ENCODE measurements at regions not wholly inside any gene's neighbourhood (a gene's known extent, or its start where the extent isn't known, plus 50 kb on each side); places are given as distances from the start of the nearest gene placed in this dataset.

DNA sequence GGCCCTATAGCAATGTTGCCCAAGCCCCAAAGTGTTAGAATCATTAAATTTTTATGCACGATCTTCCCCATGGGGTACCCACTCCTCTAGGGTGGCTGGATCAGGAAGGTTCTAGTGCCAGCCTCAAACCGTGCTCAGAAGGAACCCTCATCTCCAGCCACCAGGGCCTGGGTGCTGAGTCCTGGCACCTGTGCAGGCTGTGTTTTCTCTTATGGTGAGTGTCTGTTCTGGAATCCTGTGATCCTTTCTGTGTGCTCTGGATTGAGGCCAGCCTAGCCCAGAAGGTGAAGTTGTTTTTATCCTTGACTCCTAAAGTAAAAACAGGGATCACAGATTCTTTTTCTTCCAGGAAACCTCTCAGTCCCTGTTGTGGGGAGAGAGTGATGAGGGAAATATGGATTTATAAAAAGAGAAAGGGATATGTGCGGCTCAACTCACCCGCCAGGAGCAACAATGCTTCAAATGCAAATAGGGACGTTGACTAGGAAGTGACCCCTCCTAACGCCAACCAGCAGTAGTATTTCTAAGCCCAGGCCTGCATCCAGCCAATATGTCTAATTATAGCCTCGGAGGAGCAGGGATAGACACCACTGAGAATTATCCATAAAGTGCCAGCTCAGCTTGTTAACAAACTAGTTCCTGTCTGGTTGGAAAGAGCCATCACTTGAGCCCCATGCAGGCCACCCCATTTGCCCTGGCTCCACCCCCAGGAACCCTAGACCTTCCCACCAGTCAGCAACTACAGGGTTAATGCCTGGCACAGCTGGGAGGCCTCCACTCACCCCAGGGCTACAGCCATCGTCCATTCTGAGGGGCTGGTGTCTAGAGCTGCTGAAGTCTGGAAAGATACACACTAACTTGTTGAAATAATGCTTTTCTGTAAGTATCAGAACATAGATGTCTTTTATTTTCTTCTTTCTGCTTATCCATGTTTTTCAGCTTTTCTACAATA is 513.5 kb upstream of the PROK2 start:
- Histone ChIP-seq H3K36me3 (ENCODE audit: control insufficient read depth, insufficient read depth, low read length) (no peaks in the 10 kb centered on the region), H3K4me3 (ENCODE audit: low read depth, low read length) (no peak overlapping the region), H3K27me3 (ENCODE audit: control insufficient read depth, insufficient read depth, low read length) (peaks cover 4% of the 10 kb centered on the region)
- DNase-seq (ENCODE audit: low read depth), result no peak
- TF ChIP-seq, protein P1, sequence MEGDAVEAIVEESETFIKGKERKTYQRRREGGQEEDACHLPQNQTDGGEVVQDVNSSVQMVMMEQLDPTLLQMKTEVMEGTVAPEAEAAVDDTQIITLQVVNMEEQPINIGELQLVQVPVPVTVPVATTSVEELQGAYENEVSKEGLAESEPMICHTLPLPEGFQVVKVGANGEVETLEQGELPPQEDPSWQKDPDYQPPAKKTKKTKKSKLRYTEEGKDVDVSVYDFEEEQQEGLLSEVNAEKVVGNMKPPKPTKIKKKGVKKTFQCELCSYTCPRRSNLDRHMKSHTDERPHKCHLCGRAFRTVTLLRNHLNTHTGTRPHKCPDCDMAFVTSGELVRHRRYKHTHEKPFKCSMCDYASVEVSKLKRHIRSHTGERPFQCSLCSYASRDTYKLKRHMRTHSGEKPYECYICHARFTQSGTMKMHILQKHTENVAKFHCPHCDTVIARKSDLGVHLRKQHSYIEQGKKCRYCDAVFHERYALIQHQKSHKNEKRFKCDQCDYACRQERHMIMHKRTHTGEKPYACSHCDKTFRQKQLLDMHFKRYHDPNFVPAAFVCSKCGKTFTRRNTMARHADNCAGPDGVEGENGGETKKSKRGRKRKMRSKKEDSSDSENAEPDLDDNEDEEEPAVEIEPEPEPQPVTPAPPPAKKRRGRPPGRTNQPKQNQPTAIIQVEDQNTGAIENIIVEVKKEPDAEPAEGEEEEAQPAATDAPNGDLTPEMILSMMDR (IDR thresholded peaks at IDR 0.05; ENCODE audit: insufficient read depth, low read length, poor library complexity, severe bottlenecking), result no peak

DNA sequence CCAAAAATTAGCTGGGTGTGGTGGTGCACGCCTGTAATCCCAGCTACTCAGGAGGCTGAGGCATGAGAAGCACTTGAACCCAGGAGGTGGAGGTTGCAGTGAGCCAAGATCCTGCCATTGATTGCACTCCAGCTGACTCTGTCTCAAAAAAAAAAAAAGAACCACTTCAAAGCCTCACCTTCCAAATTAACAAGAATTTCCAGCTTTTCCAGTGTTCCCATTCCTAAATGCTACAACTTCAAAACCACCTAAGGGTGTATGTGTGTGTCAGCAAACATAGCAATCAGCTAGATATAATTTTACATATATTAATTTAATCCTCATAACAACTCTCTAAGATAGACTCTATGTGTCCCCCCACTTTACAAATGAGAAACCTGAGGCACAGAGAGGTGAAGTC is 512.5 kb upstream of the PROK2 start:
- TF ChIP-seq, protein P1 (IDR thresholded peaks at IDR 0.05; ENCODE audit: insufficient read depth, low read length, poor library complexity, severe bottlenecking), result no peak
- H3K4me3 ChIP-seq (ENCODE audit: low read depth, low read length), result no peak overlapping the region
- DNase-seq (ENCODE audit: low read depth), result no peak
- H3K27me3 ChIP-seq (ENCODE audit: control insufficient read depth, insufficient read depth, low read length), result peaks cover 4% of the 10 kb centered on the region
- no peaks in the 10 kb centered on the region for H3K36me3 ChIP-seq (ENCODE audit: control insufficient read depth, insufficient read depth, low read length)

DNA sequence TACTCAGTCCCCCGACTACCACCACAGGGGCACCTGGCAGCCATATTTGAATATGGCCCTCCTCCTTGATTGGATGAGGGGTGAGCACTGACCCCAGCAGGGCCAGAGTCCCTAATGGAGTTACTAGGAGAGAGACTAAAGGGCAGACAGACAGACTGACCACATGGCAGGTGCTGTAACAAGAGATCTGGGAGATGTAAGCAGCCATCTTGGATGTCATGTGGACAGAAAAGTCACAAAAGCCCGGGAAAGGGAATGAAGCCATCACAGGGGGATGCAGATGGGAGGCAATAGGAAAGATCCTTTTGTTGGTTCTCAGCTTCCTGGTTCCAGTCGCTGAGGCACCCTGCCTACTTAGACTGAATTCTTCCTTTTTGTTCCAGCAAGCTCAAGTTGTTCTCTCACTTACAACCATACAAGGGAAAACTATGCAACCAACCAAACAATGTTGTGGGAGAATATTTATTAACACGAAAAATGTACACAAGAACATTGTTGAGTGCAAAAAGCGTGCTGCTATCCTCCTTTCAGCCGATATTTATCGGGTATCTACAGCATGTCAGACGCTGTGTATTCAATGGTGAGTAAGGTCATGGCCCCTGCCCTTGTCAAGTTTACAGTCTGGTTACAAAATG is 511.6 kb upstream of the PROK2 start:
- H3K36me3 ChIP-seq (ENCODE audit: control insufficient read depth, insufficient read depth, low read length), result no peaks in the 10 kb centered on the region
- no peak for DNase-seq (ENCODE audit: low read depth)
- TF ChIP-seq, protein P1 (IDR thresholded peaks at IDR 0.05; ENCODE audit: insufficient read depth, low read length, poor library complexity, severe bottlenecking), result no peak
- H3K4me3 ChIP-seq (ENCODE audit: low read depth, low read length), result no peak overlapping the region
- peaks cover 4% of the 10 kb centered on the region for H3K27me3 ChIP-seq (ENCODE audit: control insufficient read depth, insufficient read depth, low read length)

- Histone ChIP-seq H3K36me3 (ENCODE audit: control insufficient read depth, insufficient read depth, low read length) (no peaks in the 10 kb centered on the region), H3K27me3 (ENCODE audit: control insufficient read depth, insufficient read depth, low read length) (peaks cover 9% of the 10 kb centered on the region), H3K4me3 (ENCODE audit: low read depth, low read length) (no peak overlapping the region)
- TF ChIP-seq, protein P1 (IDR thresholded peaks at IDR 0.05; ENCODE audit: insufficient read depth, low read length, poor library complexity, severe bottlenecking), result no peak
- no peak for DNase-seq (ENCODE audit: low read depth)
Observed at GRCh38 chr3:72295962-72296450, 511.1 kb upstream of the PROK2 start.

DNA sequence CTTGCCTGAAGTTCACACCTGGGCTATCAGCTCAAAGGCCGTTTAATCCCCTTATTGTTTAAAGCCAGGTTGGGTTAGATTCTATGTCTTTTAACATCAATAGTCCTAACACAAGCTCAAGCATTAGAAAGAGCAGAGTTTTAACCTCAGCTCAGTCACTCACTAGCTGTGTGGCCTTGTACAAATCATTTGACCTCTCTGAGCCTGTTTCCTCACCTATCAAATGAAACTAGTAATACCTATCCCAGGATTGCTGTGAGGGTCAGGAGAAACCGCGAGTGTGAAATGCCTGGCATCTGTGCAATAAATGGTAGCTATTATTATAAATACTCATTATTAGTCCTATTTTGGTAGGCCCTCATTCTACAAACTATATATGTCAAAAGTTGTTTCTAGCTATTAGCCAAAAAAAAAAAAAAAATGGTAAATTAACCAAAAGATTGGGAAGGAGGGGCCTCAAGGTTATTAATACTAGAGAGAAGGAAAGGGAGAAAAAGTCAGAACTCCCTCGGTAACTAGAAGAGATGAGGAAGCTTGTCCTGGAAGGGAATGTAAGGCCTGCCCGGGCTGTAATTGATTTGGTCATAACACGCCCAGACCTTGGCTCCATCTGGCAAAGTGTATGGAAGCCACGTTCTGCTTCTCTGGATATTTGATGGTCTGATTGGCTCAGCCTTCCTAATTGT is 510.5 kb upstream of the PROK2 start:
- Histone ChIP-seq H3K36me3 (ENCODE audit: control insufficient read depth, insufficient read depth, low read length) (no peaks in the 10 kb centered on the region), H3K27me3 (ENCODE audit: control insufficient read depth, insufficient read depth, low read length) (peaks cover 9% of the 10 kb centered on the region), H3K4me3 (ENCODE audit: low read depth, low read length) (no peak overlapping the region)
- DNase-seq (ENCODE audit: low read depth), result no peak
- TF ChIP-seq, protein P1 (IDR thresholded peaks at IDR 0.05; ENCODE audit: insufficient read depth, low read length, poor library complexity, severe bottlenecking), result no peak

Data from kidney epithelial cell (primary cell).